ENCODE measurements at regions not wholly inside any gene's neighbourhood (a gene's known extent, or its start where the extent isn't known, plus 50 kb on each side); places are given as distances from the start of the nearest gene placed in this dataset.

DNA sequence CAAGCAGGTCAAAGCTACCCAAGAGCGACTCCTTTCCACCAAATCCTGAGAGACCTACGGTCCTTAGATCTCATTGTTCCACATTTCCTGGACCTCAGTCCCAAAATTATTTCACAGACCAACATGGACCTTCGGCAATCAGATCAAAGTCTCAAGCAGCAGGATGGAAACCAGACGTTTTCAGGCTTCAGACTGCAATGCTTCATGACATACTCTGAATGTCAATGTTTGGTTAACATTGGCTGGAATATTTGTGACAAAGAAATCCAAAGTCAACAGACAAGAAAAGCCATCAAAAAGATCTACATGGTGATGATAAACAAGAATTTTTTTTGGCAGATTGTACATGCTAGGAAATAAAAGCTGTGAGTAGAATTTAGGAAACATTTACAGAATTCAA, 1057.3 kb downstream of the ADGRL2 start:
- TF ChIP-seq CTCF (IDR thresholded peaks at IDR 0.05) (no peak), POLR2A (IDR thresholded peaks at IDR 0.05; ENCODE audit: low read depth) (no peak), EP300 (IDR thresholded peaks at IDR 0.05) (no peak)
